ENCODE measurements at regions not wholly inside any gene's neighbourhood (a gene's known extent, or its start where the extent isn't known, plus 50 kb on each side); places are given as distances from the start of the nearest gene placed in this dataset.

GRCh38 chr18:78319264-78319663 lies 660.4 kb upstream of the SALL3 start:
- TF ChIP-seq CTCF (IDR thresholded peaks at IDR 0.05; ENCODE audit: insufficient read depth, low read length), result no peak
- DNase-seq (ENCODE audit: low read depth), result no peak
- no peak overlapping the region for H3K4me3 ChIP-seq (ENCODE audit: low read depth, low read length)

- no peak for TF ChIP-seq CTCF (IDR thresholded peaks at IDR 0.05; ENCODE audit: insufficient read depth, low read length)
- DNase-seq (ENCODE audit: low read depth), result no peak
- no peak overlapping the region for H3K4me3 ChIP-seq (ENCODE audit: low read depth, low read length)
These were observed 659.7 kb upstream of the SALL3 start for GRCh38 chr18:78319961-78320360.

GRCh38 chr18:78321402-78321801 lies 658.2 kb upstream of the SALL3 start:
- TF ChIP-seq CTCF (IDR thresholded peaks at IDR 0.05; ENCODE audit: insufficient read depth, low read length), result no peak
- DNase-seq (ENCODE audit: low read depth), result no peak
- H3K4me3 ChIP-seq (ENCODE audit: low read depth, low read length), result no peak overlapping the region

GRCh38 chr18:78323453-78324197 lies 656.0 kb upstream of the SALL3 start:
- H3K4me3 ChIP-seq (ENCODE audit: low read depth, low read length), result no peak overlapping the region
- no peak for TF ChIP-seq CTCF (IDR thresholded peaks at IDR 0.05; ENCODE audit: insufficient read depth, low read length)

DNA sequence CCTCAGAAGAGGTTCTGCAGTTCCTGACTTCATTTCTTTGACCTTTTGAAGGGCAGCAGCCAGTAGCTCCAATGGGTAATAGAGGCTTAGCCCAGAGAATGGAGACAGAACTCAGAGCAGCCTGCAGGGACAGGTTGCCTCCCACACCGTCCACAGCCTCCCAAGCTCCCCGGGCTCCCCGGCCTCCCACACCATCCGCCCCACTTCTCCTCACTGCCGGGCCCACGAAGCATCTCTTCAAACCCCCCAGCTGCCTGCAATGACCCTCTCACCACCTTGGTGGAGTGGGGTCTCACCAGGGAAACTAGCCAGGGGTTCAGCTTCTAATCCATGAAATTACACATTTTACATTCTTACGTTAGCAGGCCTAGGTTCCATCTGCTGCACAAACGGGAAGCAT lies 652.0 kb upstream of the SALL3 start:
- H3K4me3 ChIP-seq (ENCODE audit: low read depth, low read length), result no peak overlapping the region
- no peak for DNase-seq (ENCODE audit: low read depth)
- no peak for TF ChIP-seq CTCF (IDR thresholded peaks at IDR 0.05; ENCODE audit: insufficient read depth, low read length)

More at GRCh38 chr18:78323453-78324197, 656.0 kb upstream of the SALL3 start:
- DNase-seq (ENCODE audit: low read depth), result no peak

DNA sequence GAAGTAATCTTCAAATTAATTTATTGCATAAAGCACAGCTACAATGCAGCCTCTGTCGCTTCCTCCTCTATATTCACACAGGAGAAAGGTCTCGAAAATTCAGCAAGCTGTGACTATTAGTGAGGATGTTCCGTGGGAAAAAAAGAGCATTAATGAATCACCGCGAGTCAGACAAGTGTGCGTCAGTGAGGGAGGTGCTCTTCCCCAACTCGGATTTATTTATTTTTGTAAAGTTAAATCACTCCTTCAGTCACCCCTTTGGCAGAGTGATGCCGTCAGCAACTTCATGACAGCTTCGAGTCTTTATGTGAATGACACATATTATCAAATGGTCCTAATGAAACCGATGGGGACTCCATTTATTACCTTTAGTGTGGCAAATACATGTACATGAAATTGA lies 648.9 kb upstream of the SALL3 start:
- TF ChIP-seq CTCF (IDR thresholded peaks at IDR 0.05; ENCODE audit: insufficient read depth, low read length), result no peak
- DNase-seq (ENCODE audit: low read depth), result no peak
- no peak overlapping the region for H3K4me3 ChIP-seq (ENCODE audit: low read depth, low read length)

DNA sequence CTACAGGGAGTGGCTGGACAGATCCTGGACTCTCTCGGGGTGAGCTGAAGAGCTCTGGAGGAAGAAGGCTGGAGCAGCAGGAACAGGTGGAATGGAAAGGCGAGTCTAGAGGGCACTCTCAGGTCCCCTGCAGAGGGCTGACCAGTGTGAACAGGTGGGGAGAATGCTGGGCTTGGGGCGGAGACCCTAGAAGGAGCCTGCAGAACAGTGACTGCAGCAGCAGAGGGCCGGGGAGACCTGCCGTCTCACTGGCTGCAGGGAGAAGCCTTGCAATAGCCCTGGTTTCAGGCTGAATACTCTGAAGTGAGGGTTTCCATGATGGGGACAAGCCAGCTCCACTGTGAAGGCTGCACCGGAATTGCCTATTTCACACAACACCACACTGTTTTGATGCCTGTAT lies 626.7 kb upstream of the SALL3 start:
- TF ChIP-seq CTCF (IDR thresholded peaks at IDR 0.05; ENCODE audit: insufficient read depth, low read length), result no peak
- no peak for DNase-seq (ENCODE audit: low read depth)

More for the DNA sequence above, 626.7 kb upstream of the SALL3 start:
- H3K4me3 ChIP-seq (ENCODE audit: low read depth, low read length), result no peak overlapping the region

All from fibroblast of the aortic adventitia (primary cell).